Neutrophil (primary cell): ENCODE measurements at regions not wholly inside any gene's neighbourhood (a gene's known extent, or its start where the extent isn't known, plus 50 kb on each side); places are given as distances from the start of the nearest gene placed in this dataset.

Source experiments
- H3K27ac ChIP-seq: fragments of 200-600 bp; sonication (generic); 2 replicates; pipeline ENCODE4 v1.5.1; 2016; ENCODE audit warnings: mild to moderate bottlenecking, moderate library complexity
- H3K27me3 ChIP-seq: fragments of 200-600 bp; sonication (generic); 2 replicates; pipeline ENCODE4 v1.6.0; 2016; ENCODE audit warnings: mild to moderate bottlenecking
- H3K36me3 ChIP-seq: fragments of 200-600 bp; sonication (generic); 2 replicates; pipeline ENCODE4 v1.5.1; 2017
- H3K4me1 ChIP-seq, 2 experiments: fragments of 200-600 bp in 1 of 2; sonication (generic) in 1 of 2; 1 replicate in 1 of 2; 2 replicates in 1 of 2; pipeline versions ENCODE4 v1.5.1 to v1.6.1; 2013 to 2016; ENCODE audit warnings: low read depth in 1 of 2, low read length in 1 of 2, mild to moderate bottlenecking in 1 of 2, moderate library complexity in 1 of 2; ENCODE audit not compliant: control insufficient read depth in 1 of 2, insufficient read depth in 1 of 2
- H3K4me3 ChIP-seq, 2 experiments: fragments of 200-600 bp in 1 of 2; sonication (generic) in 1 of 2; 1 replicate in 1 of 2; 2 replicates in 1 of 2; pipeline ENCODE4 v1.5.1; 2013 to 2016; ENCODE audit warnings: low read depth in 1 of 2, low read length in 1 of 2, mild to moderate bottlenecking in 1 of 2, moderate library complexity in 1 of 2
- H3K9me3 ChIP-seq: fragments of 200-600 bp; sonication (generic); 2 replicates; pipeline ENCODE4 v1.5.1; 2016
- TF ChIP-seq, protein P1 (sequence below): fragments of 200-600 bp; sonication (generic); IDR thresholded peaks from 2 replicates; pipeline ENCODE4 v1.5.1; 2016; ENCODE audit warnings: antibody characterized with exemption

DNA sequence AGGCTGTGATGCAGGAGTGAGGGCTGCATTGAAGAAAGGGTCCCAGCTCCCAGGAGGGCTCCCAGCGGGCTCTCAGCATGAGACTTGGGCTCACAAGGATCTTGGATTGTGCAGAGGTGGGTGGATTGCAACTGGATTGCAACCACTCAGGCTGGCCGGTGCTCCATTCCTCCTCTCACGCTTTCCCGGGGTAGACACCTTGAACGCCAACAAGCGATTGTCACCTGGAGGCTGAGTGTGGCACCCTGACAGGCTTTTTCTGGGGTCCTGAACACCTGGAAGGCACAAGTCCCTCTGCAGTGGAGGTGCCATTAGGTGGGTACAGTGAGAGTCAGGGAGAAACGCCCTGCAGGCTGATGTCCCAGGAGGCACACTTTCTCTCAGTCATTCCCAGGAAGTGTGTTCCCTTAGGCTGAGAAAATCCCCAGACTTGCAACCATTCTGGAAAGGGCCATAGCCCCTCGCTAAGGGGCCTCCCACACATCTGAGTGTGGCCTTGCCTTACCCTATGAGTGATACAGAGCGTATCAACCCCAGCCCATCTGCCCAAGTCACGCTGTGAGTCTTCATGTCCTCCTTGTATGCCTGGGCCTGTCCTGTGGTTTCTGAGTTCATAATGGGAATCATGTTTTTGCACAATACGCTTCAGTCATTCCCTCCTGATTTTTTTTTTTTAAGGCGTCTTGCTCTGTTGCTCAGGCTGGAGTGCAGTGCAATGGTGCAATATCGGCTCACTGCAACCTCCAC lies 488.1 kb downstream of the IRX1 start:
- TF ChIP-seq, protein P1, sequence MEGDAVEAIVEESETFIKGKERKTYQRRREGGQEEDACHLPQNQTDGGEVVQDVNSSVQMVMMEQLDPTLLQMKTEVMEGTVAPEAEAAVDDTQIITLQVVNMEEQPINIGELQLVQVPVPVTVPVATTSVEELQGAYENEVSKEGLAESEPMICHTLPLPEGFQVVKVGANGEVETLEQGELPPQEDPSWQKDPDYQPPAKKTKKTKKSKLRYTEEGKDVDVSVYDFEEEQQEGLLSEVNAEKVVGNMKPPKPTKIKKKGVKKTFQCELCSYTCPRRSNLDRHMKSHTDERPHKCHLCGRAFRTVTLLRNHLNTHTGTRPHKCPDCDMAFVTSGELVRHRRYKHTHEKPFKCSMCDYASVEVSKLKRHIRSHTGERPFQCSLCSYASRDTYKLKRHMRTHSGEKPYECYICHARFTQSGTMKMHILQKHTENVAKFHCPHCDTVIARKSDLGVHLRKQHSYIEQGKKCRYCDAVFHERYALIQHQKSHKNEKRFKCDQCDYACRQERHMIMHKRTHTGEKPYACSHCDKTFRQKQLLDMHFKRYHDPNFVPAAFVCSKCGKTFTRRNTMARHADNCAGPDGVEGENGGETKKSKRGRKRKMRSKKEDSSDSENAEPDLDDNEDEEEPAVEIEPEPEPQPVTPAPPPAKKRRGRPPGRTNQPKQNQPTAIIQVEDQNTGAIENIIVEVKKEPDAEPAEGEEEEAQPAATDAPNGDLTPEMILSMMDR, result no peak
- Histone ChIP-seq H3K27me3 (no peaks in the 10 kb centered on the region), H3K9me3 (no peaks in the 10 kb centered on the region), H3K36me3 (no peaks in the 10 kb centered on the region), H3K27ac (no peak overlapping the region), H3K4me3 (no peak overlapping the region), H3K4me1 (no peaks in the 10 kb centered on the region)

DNA sequence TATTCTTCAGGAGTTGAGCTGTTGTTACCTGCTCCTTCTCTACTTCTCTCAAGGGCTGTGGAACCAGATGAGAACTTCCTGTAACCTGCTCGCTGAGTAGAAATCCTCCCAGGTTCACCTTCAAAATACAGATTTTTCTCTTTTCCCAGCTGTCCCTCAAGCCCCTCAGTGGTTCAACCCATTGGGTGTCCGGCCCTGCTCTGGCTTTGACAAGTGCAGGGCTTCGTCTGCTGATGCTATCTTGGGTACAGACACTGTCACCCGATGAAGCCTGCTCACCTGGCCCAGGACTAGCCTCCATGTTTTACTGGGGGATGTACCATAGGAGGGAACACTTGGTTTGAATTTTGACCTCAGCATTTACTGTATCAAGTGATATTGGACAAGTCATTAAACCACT lies 490.4 kb downstream of the IRX1 start:
- H3K27ac ChIP-seq, result no peak overlapping the region
- H3K36me3 ChIP-seq, result no peaks in the 10 kb centered on the region
- H3K4me1 ChIP-seq, result no peaks in the 10 kb centered on the region
- H3K9me3 ChIP-seq, result no peaks in the 10 kb centered on the region
- H3K4me3 ChIP-seq, result no peak overlapping the region
- TF ChIP-seq, protein P1, result no peak
- no peaks in the 10 kb centered on the region for H3K27me3 ChIP-seq

DNA sequence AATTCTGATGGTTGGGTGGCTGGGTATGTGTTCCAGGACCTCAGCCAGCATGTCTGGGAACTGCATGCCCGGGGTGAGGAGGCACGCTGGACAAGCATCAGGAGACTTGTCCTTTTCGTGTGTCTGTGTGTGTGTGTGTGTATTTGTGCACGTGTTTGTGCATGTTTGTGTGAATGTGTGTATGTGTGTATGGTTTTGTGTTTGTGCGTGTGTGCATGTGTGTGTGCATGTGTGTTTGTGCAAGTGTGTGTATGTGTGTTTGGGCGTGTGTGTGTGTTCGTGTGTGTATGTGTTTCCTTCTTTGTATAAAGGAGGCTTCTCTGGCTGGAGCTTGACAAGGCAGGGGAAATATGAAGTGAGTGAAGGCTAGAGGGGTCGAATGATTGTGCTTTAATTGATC lies 491.5 kb downstream of the IRX1 start:
- Histone ChIP-seq H3K9me3 (no peaks in the 10 kb centered on the region), H3K27ac (no peak overlapping the region), H3K4me3 (no peak overlapping the region), H3K4me1 (no peaks in the 10 kb centered on the region), H3K27me3 (no peaks in the 10 kb centered on the region), H3K36me3 (no peaks in the 10 kb centered on the region)
- TF ChIP-seq, protein P1, result no peak

DNA sequence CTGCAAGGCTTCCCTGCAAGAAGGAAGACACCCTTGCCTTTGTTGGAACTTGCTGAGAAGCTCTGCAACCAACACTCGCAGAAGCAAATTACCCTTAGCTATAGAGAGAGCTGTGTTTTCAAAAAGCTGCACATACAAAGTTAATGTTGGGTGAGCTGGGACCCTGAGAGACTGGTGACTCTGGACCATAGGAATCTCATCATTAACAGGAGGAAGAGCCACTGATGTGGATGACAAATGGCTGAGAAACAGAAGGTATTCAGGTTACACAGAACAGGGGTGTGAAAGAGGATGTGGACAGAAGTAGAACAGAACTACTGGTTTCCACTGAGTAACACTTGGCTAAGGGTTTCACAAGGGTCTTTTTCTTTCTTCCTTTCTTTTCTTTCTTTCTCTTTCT lies 493.5 kb downstream of the IRX1 start:
- H3K36me3 ChIP-seq, result no peaks in the 10 kb centered on the region
- TF ChIP-seq, protein P1, result no peak
- H3K27ac ChIP-seq, result no peak overlapping the region
- no peaks in the 10 kb centered on the region for H3K27me3 ChIP-seq
- H3K4me3 ChIP-seq, result no peak overlapping the region
- no peaks in the 10 kb centered on the region for H3K4me1 ChIP-seq
- H3K9me3 ChIP-seq, result no peaks in the 10 kb centered on the region

DNA sequence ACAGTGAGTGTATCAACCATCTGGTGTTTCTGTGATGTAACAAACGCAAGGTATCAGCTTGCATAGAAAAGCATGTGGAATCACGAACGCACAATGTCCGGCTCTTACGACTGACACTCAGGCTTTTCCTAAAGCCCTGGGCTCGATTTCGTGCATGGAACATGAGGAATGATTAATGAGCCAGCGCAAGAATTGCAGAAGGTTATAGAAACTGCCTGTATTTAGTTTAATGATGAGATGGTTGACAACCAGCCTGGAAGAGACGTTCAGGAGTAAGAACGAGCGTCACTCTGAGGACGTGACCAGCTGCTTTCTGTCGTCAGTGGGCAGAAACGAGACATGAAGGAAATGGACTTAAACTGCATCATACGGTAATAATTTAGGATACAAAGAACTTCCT lies 497.6 kb downstream of the IRX1 start:
- TF ChIP-seq, protein P1, result no peak
- H3K4me3 ChIP-seq, result no peak overlapping the region
- H3K36me3 ChIP-seq, result no peaks in the 10 kb centered on the region

More for the DNA sequence above, 497.6 kb downstream of the IRX1 start:
- Histone ChIP-seq H3K27ac (no peak overlapping the region), H3K4me1 (no peaks in the 10 kb centered on the region), H3K9me3 (no peaks in the 10 kb centered on the region), H3K27me3 (no peaks in the 10 kb centered on the region)
